GM18519 (cell line): ENCODE measurements at regions not wholly inside any gene's neighbourhood (a gene's known extent, or its start where the extent isn't known, plus 50 kb on each side); places are given as distances from the start of the nearest gene placed in this dataset.
"Not testable (repeated sequence)": the region's sequence is repeated elsewhere in the genome, so short reads cannot be mapped to it uniquely, and the experiment has no call there.

Experiments
- ATAC-seq: cut with Tn5 transposase; IDR thresholded peaks from one replicate; pipeline ENCODE4 v1.9.1; 2021; ENCODE audit warnings: mild to moderate bottlenecking, moderate library complexity; ENCODE audit not compliant: unreplicated experiment, low FRiP score

DNA sequence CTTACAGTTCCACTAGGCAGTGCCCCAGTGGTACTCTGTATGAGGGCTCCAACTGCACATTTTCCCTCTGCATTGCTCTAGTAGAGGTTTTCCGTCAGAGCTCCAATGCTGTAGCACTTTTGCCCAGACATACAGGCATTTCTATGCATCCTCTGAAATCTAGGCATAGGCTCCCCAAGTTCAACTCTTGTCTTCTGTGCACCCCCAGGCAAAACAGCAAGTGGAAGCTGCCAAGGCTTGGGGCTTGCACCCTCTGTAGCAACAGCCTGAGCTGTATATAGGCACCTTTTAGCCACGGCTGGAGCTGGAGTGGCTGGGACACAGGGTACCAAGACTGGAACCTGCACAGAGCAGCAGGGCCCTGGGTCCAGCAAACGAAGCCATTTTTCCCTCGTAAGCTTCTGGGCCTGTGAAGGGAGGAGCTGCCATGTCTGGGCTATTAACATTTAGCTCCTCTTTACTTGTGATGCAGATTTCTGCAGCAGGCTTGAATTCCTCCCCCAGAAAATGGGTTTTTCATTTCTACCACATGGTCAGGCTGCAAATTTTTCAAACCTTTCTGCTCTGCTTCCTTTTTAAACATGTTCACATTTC, 596.2 kb upstream of the ADGRB3 start:
- ATAC-seq: no peak

GRCh38 chr6:68032217-68032616, 602.9 kb upstream of the ADGRB3 start:
- ATAC-seq: no peak

GRCh38 chr6:68031054-68031453, 604.0 kb upstream of the ADGRB3 start:
- no peak for ATAC-seq

DNA sequence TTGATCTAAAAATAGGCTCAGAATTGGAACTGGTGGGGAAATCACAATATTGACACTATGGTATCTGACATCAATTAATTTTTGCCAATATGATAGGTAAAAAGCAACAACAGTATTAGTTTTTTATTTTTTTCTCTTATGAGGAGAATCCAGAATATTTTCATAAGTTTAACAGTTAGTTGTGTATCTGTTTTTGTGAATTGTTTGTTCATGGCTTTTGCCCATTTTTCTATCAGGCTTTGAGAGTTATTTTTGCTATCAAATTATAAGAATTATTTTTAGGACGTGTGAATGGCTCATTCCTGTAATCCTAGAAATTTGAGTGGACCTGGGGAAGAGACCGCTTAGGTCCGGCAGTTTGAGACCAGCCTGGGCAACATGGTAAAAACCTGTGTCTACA, 608.6 kb upstream of the ADGRB3 start:
- no peak for ATAC-seq

DNA sequence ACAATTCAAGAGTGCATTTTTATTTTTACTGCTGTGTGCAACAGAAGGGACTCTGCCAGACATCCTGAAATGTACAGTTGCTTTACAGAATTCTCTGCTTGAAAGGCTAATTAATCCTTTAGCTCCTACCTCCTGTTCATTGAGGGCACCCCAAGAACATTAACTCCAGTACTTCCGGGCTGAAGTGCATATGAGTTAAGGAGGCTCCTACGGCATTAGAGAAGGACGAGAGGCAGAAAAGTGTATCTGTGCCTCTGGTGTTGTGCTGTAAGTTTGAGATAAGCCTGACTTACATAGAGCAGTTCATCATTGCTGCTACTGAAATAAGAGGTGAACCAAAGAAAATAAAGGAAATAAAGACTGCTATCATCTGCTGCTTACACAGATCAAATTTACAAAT, 609.3 kb upstream of the ADGRB3 start:
- ATAC-seq: no peak

- no peak for ATAC-seq
Measured at GRCh38 chr6:68024570-68025269, 610.4 kb upstream of the ADGRB3 start.

DNA sequence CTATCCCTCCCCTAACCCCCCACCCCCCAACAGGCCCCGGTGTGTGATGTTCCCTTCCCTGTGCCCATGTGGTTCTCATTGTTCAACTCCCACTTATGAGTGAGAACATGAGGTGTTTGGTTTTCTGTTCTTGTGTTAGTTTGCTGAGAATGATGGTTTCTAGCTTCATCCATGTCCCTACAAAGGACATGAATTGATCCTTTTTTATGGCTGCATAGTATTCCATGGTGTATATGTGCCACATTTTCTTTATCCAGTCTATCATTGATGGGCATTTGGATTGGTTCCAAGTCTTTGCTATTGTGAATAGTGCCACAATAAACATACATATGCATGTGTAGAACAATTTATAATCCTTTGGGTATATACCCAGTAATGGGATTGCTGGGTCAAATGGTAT, 612.1 kb upstream of the ADGRB3 start:
- not testable (repeated sequence) for ATAC-seq

DNA sequence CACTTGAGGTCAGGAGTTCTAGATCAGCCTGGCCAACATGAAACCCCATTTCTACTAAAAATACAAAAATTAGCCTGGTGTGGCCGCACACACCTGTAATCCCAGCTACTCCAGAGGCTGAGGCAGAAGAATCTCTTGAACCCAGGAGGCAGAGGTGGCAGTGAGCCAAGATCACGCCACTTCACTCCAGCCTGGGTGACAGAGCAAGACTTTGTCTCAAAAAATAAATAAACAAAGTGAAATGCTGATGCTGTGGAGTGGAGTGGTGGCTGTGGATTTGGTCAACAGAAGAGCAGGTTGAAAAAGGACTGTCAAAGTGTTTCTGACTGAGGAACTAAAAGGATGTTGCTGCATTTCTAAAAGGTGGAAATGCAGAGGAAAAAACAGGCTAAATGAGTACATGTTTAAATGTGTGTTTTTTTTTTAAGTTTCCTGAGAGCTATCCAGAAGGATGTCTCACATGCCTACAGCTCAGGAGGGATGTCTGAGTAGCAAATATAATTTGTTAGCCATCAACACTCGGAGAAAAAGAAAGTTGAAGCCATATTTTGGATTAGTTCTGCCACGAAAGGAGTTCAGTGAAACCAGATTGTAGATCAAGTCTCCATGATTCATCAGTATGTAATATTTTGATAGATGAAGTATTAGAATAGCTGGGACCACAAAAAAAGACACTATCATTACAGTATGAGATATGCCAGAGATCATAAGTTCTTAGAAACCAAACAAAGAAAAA, 621.1 kb upstream of the ADGRB3 start:
- ATAC-seq: no peak

- no peak for ATAC-seq
Measured at GRCh38 chr6:68012822-68013221, 622.3 kb upstream of the ADGRB3 start.

DNA sequence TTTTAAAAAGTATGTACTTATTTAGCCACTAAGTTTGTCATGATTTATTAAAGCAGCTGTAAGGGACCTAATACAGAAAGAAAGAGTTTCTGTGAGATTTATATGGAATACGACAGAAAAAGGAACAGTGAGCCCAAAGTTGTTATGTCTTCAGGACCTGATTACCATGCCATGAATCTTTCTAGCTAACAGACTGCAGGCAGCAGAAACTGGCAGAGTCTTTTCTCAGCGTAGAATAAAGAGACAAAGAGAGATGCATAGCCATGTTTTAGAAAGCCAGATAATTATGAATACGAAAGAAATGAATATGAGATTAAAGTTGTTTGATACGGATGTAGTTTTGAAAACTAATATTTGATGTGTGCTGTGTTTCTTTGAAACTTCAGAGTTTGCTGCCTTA, 624.1 kb upstream of the ADGRB3 start:
- no peak for ATAC-seq

DNA sequence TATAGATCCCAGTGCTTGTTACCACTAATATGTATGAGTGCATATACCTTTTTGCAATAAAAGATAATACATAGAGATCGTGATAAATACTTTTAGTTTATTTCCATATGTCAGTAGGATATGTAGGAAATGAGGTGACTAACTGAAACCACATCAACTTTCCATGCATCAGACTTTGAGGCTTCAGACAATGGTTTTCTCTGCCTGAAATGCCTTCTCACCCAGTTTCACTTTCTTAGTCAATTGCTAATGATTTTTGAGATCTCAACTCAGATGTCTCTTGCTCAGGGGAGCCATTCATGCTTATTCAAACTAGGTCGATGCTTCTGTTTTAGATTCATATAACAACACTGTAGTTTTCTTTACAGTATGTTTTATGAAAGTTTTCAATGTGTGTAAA, 626.6 kb upstream of the ADGRB3 start:
- no peak for ATAC-seq

DNA sequence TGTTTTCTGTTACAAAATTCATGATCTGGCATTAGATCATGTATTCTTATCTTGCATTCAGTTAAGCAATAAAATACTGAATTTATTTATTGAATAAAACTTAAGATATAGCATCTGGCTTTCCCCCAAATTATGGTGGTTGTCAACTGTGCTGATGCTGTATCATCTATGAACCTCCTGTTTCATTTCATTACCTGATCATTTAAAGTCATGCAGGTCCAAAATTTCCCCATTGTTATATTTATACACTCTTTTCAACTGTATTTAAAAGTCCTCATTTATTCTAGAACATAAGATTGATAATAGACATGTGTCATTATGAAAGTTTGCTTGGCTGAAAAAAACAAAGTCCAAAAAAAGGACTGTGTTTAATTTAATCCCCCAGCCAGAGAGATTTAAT, 627.4 kb upstream of the ADGRB3 start:
- ATAC-seq: no peak

DNA sequence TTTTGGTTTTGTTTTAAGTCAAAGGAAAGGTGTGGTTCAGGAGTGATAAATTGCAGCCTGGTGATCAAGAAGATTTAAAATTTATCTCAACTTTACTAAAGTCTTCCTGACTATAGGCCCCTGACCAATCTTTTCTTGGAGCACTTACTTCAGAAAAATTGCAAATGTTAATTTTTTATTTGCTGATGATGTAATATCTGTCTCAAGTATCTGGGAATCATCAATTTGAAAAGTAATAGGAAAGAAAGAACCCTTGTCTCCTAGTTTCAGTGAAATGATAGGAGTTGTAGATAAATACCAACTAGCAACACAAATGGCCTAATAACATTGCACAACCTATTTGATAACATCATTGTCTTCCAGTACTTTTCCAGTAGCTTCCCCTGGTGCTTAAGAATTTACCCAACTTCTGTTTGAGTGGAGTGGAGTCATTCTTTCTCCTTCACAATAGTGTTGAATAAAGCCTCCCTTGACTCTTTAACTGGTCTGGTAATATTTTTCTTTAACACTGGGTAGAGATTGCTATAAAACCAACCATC, 648.3 kb upstream of the ADGRB3 start:
- ATAC-seq: no peak

- ATAC-seq: no peak
Measured at GRCh38 chr6:67976486-67976885, 658.6 kb upstream of the ADGRB3 start.

DNA sequence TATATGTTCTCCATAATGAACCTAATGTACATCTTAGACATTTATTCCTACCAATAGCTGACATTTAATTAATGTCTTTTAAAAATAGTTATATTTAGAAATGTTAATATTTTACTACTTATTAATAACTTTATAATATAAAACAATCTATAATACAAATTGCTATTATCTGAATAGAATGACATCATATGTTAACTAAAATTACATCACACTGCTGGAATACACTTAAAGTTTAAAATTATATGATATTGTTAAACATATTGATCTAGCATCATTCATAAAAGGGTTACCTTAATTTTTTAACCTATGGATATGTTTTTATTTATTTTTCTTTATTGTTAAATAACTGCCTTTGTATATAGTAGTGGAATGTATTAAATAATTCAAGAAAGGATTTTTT, 660.2 kb upstream of the ADGRB3 start:
- ATAC-seq: no peak

DNA sequence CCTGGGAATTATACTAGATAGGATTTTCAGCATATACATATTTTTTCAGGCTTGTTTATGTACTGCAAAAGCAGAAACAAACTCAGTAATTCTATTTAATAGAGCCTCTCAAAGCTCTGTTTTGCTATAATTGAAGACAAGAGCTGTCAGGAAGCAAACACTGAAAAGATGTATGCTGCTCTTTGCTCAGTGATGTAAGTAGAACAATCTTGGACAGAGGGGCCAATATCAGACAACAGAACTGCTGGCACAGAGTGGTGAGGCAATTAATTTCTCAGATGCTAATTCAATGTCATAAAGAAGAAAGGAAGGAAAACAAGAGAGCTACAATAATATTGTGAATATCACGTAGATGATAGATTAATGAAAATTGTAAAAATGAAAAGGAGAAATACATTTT, 663.3 kb upstream of the ADGRB3 start:
- ATAC-seq: no peak

- no peak for ATAC-seq
Measured at GRCh38 chr6:67966830-67967229, 668.3 kb upstream of the ADGRB3 start.

- no peak for ATAC-seq
Measured at GRCh38 chr6:67956352-67956751, 678.7 kb upstream of the ADGRB3 start.

- no peak for ATAC-seq
Measured at GRCh38 chr6:67952948-67953347, 682.1 kb upstream of the ADGRB3 start.

- no peak for ATAC-seq
Measured at GRCh38 chr6:67952121-67952520, 683.0 kb upstream of the ADGRB3 start.

DNA sequence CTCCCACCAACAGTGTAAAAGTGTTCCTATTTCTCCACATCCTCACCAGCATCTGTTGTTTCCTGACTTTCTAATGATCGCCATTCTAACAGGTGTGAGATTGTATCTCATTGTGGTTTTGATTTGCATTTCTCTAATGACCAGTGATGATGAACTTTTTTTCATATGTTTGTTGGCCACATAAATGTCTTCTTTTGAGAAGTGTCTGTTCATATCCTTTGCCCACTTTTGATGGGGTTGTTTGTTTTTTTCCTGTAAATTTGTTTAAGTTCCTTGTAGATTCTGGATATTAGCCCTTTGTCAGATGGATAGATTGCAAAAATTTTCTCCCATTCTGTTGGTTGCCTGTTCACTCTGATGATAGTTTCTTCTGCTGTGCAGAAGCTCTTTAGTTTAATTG, 687.3 kb upstream of the ADGRB3 start:
- not testable (repeated sequence) for ATAC-seq
